B cell (primary cell): ENCODE measurements at regions not wholly inside any gene's neighbourhood (a gene's known extent, or its start where the extent isn't known, plus 50 kb on each side); places are given as distances from the start of the nearest gene placed in this dataset.

Source experiments
- ATAC-seq: fragments of 200-7000 bp; cut with Tn5 transposase; one replicate; pipeline ENCODE4 v1.10.0; 2021; ENCODE audit warnings: low read depth, mild to moderate bottlenecking, moderate number of reproducible peaks, moderate library complexity
- CTCF ChIA-PET: fragments of 350-600 bp; sonication (Branson Sonifier 250); formaldehyde crosslinking; loops from one replicate; lab custom pipeline; 2021; ENCODE audit warnings: antibody characterized with exemption, inconsistent platforms; lab: Charles Lee
- POLR2A ChIA-PET: fragments of 350-600 bp; sonication (Branson Sonifier 250); formaldehyde crosslinking; loops from one replicate; lab custom pipeline; 2021; ENCODE audit warnings: antibody characterized with exemption; lab: Charles Lee
- DNase-seq: peaks from one replicate; pipeline ENCODE4 v3.0.0; 2013
- H2AFZ ChIP-seq: 2 replicates; pipeline ENCODE4 v1.6.1; 2012; ENCODE audit warnings: mild to moderate bottlenecking, low read depth, low read length; ENCODE audit not compliant: insufficient read depth, poor library complexity, severe bottlenecking
- H3K27ac ChIP-seq, 2 donors: 1 replicate in 1 of 2; 2 replicates in 1 of 2; pipeline ENCODE4 v1.5.1; 2012 to 2013; ENCODE audit warnings: low read length in 2 of 2, mild to moderate bottlenecking in 2 of 2, moderate library complexity in 1 of 2
- H3K27me3 ChIP-seq, 4 experiments: fragments of 200-600 bp in 1 of 4; sonication (generic) in 1 of 4; replicated peaks in 1 of 4; 1 replicate in 2 of 4; 2 replicates in 2 of 4; pipeline versions ENCODE4 v1.6.1 to v1.7.0; 2013 to 2016; ENCODE audit warnings: low read length in 3 of 4, mild to moderate bottlenecking in 2 of 4, mixed read lengths in 1 of 4, moderate library complexity in 1 of 4; ENCODE audit not compliant: insufficient read depth in 4 of 4, control insufficient read depth in 3 of 4; ENCODE audit errors: control extremely low read depth in 1 of 4
- H3K36me3 ChIP-seq, 2 experiments: replicated peaks in 1 of 2; 1 replicate in 1 of 2; 2 replicates in 1 of 2; pipeline versions ENCODE4 v1.6.1 to v1.7.1; 2013; ENCODE audit warnings: low read length in 1 of 2; ENCODE audit not compliant: insufficient read depth in 2 of 2, control insufficient read depth in 1 of 2; ENCODE audit errors: control extremely low read depth in 1 of 2, extremely low read depth in 1 of 2
- H3K4me1 ChIP-seq, 2 donors: fragments of 200-600 bp in 1 of 2; sonication (generic) in 1 of 2; 1 replicate in 1 of 2; 2 replicates in 1 of 2; pipeline versions ENCODE4 v1.5.1 to v1.6.1; 2013 to 2017; ENCODE audit warnings: low read length in 2 of 2; ENCODE audit not compliant: control insufficient read depth in 2 of 2, insufficient read depth in 2 of 2
- H3K4me2 ChIP-seq: replicated peaks from 2 replicates; pipeline ENCODE3; 2012; ENCODE audit warnings: mild to moderate bottlenecking, low read depth, low read length; ENCODE audit not compliant: poor library complexity, severe bottlenecking
- H3K4me3 ChIP-seq, 5 experiments: fragments of 200-600 bp in 1 of 5; sonication (generic) in 1 of 5; 1 replicate in 3 of 5; 2 replicates in 2 of 5; pipeline versions ENCODE4 v1.5.1 to v1.7.0; 2011 to 2016; ENCODE audit warnings: low read length in 4 of 5, mild to moderate bottlenecking in 4 of 5, low read depth in 2 of 5, control low read depth in 1 of 5, moderate library complexity in 1 of 5; ENCODE audit not compliant: insufficient read depth in 1 of 5; ENCODE audit errors: control extremely low read depth in 1 of 5, extremely low read depth in 1 of 5
- H3K79me2 ChIP-seq: fragments of 200-600 bp; sonication (generic); one replicate; pipeline ENCODE4 v1.6.0; 2016; ENCODE audit warnings: low read length; ENCODE audit not compliant: control insufficient read depth, insufficient read depth
- H3K9ac ChIP-seq: fragments of 200-600 bp; sonication (generic); 2 replicates; pipeline ENCODE4 v1.6.1; 2017; ENCODE audit warnings: mild to moderate bottlenecking, low read length, moderate library complexity
- H3K9me3 ChIP-seq, 3 donors: one replicate each; pipeline versions ENCODE4 v1.6.1 to v1.7.1; 2013; ENCODE audit warnings: low read length in 2 of 3; ENCODE audit not compliant: control insufficient read depth in 2 of 3, insufficient read depth in 1 of 3; ENCODE audit errors: control extremely low read depth in 1 of 3
- H4K20me1 ChIP-seq: 2 replicates; pipeline ENCODE4 v1.6.0; 2012; ENCODE audit warnings: mild to moderate bottlenecking, low read length; ENCODE audit not compliant: insufficient read depth, control insufficient read depth, poor library complexity, severe bottlenecking
- H3K27ac Mint-ChIP-seq: one replicate; pipeline ENCODE4 v1.8.0; 2021; ENCODE audit warnings: mixed read lengths
- H3K27me3 Mint-ChIP-seq: one replicate; pipeline ENCODE4 v1.8.0; 2021; ENCODE audit warnings: mixed read lengths
- H3K4me1 Mint-ChIP-seq: one replicate; pipeline ENCODE4 v1.8.0; 2021; ENCODE audit warnings: mixed read lengths
- H3K4me3 Mint-ChIP-seq: one replicate; pipeline ENCODE4 v1.8.0; 2021; ENCODE audit warnings: mixed read lengths
- H3K9me3 Mint-ChIP-seq: one replicate; pipeline ENCODE4 v1.8.0; 2022; ENCODE audit warnings: mixed read lengths; ENCODE audit not compliant: insufficient read depth
- CTCF ChIP-seq: fragments of 200-600 bp; IDR thresholded peaks from one replicate; pipeline ENCODE4 v1.8.0; 2022; ENCODE audit warnings: antibody characterized with exemption, mild to moderate bottlenecking
- EZH2 ChIP-seq: IDR thresholded peaks from 2 replicates; pipeline ENCODE4 v1.6.1; 2012; ENCODE audit warnings: borderline replicate concordance, low read depth, mild to moderate bottlenecking, moderate library complexity, low read length; ENCODE audit not compliant: insufficient read depth, poor library complexity, severe bottlenecking
- WGBS: methylation state at CpG from one replicate; pipeline ENCODE4 v1.1.5; 2013; ENCODE audit warnings: missing lambda C conversion rate; ENCODE audit not compliant: insufficient coverage; 5-methylcytosine and 5-hydroxymethylcytosine counted together
- intact Hi-C: fragments of 100-400 bp; cut with micrococcal nuclease; formaldehyde crosslinking; loops from one replicate; pipeline ENCODE4 v1.10.0; 2022

GRCh38 chr2:234840336-234840735, 111.5 kb upstream of the SH3BP4 start:
- no peaks in the 10 kb centered on the region for H3K4me1 Mint-ChIP-seq
- 100% methylated on average over 1 of the region's 5 CpGs for whole genome bisulfite sequencing
- Histone ChIP-seq H3K9ac (no peak overlapping the region), H4K20me1 (no peaks in the 10 kb centered on the region), H3K27me3 (peaks cover 0 to 4% (median 0%) of the 10 kb centered on the region in 4 experiments), H3K36me3 (no peaks in the 10 kb centered on the region), H3K79me2 (no peaks in the 10 kb centered on the region), H3K9me3 (no peaks in the 10 kb centered on the region), H2AFZ (no peak overlapping the region), H3K4me3 (no peak overlapping the region), H3K4me1 (no peaks in the 10 kb centered on the region), H3K4me2 (no peak overlapping the region), H3K27ac (no peak overlapping the region)
- H3K27ac Mint-ChIP-seq = no peak overlapping the region
- intact Hi-C loops = no loop called here
- H3K9me3 Mint-ChIP-seq = no peaks in the 10 kb centered on the region
- ATAC-seq (no peak), DNase-seq (no peak)
- CTCF ChIA-PET = no interaction called here
- POLR2A ChIA-PET = no interaction called here
- H3K4me3 Mint-ChIP-seq = no peak overlapping the region
- H3K27me3 Mint-ChIP-seq = peaks cover 31% of the 10 kb centered on the region
- no peak for TF ChIP-seq EZH2
- no peak for TF ChIP-seq CTCF

DNA sequence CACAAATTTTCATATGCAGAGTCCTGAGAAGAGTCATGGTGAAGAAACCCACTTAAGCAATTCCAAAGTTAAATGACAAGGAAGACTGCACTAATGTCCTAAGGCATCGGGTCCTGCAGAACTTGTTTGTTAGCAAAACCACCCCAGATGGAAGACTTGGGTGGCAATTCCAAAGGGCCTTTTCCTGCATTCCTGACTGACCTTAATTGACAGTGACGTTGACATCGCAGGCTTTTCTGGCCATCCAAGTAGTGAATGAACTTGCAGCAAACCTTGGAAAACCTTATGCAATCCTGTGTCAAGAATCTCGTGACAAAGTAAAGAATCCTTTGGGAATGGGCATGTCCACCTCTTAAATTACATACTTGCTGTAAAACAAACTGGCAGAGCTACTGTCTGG, 112.5 kb upstream of the SH3BP4 start:
- Histone ChIP-seq H3K9ac (no peak overlapping the region), H3K36me3 (no peaks in the 10 kb centered on the region), H2AFZ (no peak overlapping the region), H3K4me2 (no peak overlapping the region), H3K4me1 (no peaks in the 10 kb centered on the region), H3K27ac (no peak overlapping the region), H3K9me3 (no peaks in the 10 kb centered on the region), H3K79me2 (no peaks in the 10 kb centered on the region), H3K4me3 (no peak overlapping the region), H3K27me3 (peaks cover 0 to 4% (median 0%) of the 10 kb centered on the region in 4 experiments), H4K20me1 (no peaks in the 10 kb centered on the region)
- H3K4me3 Mint-ChIP-seq = no peak overlapping the region
- DNase-seq (no peak), ATAC-seq (no peak)
- 81% methylated on average over 4 of the region's 4 CpGs for WGBS
- TF ChIP-seq EZH2 (no peak), CTCF (no peak)
- H3K27me3 Mint-ChIP-seq = peaks cover 26% of the 10 kb centered on the region
- H3K9me3 Mint-ChIP-seq = no peaks in the 10 kb centered on the region
- no peaks in the 10 kb centered on the region for H3K4me1 Mint-ChIP-seq
- intact Hi-C loops = no loop called here
- no peak overlapping the region for H3K27ac Mint-ChIP-seq
- ChIA-PET CTCF (no interaction called here), POLR2A (no interaction called here)
